ENCODE measurements at regions not wholly inside any gene's neighbourhood (a gene's known extent, or its start where the extent isn't known, plus 50 kb on each side); places are given as distances from the start of the nearest gene placed in this dataset.

- DNase-seq (ENCODE audit: low spot score, unreplicated experiment), result no peak
- no peak for TF ChIP-seq CTCF (IDR thresholded peaks at IDR 0.05; ENCODE audit: unreplicated experiment)
- Mint-ChIP-seq H3K4me3 (ENCODE audit: low read depth) (no peak overlapping the region), H3K36me3 (ENCODE audit: insufficient read depth) (no peaks in the 10 kb centered on the region), H3K9me3 (ENCODE audit: low read depth) (peaks cover 3% of the 10 kb centered on the region), H3K4me1 (ENCODE audit: low read depth) (peaks cover 7% of the 10 kb centered on the region), H3K27ac (no peak overlapping the region), H3K27me3 (peaks cover 13% of the 10 kb centered on the region)
These were observed 1863.1 kb upstream of the WWC1 start for GRCh38 chr5:166428264-166428803.

- H3K36me3 Mint-ChIP-seq (ENCODE audit: insufficient read depth), result no peaks in the 10 kb centered on the region
- H3K27me3 Mint-ChIP-seq, result peaks cover 13% of the 10 kb centered on the region
- peaks cover 7% of the 10 kb centered on the region for H3K4me1 Mint-ChIP-seq (ENCODE audit: low read depth)
- TF ChIP-seq CTCF (IDR thresholded peaks at IDR 0.05; ENCODE audit: unreplicated experiment), result no peak
- DNase-seq (ENCODE audit: low spot score, unreplicated experiment), result no peak
- no peak overlapping the region for H3K4me3 Mint-ChIP-seq (ENCODE audit: low read depth)
- H3K9me3 Mint-ChIP-seq (ENCODE audit: low read depth), result peaks cover 3% of the 10 kb centered on the region
- H3K27ac Mint-ChIP-seq, result no peak overlapping the region
These were observed 1860.7 kb upstream of the WWC1 start for GRCh38 chr5:166430491-166431319.

- H3K36me3 Mint-ChIP-seq (ENCODE audit: insufficient read depth), result no peaks in the 10 kb centered on the region
- no peak for TF ChIP-seq CTCF (IDR thresholded peaks at IDR 0.05; ENCODE audit: unreplicated experiment)
- H3K27me3 Mint-ChIP-seq, result peaks cover 13% of the 10 kb centered on the region
- H3K9me3 Mint-ChIP-seq (ENCODE audit: low read depth), result peaks cover 3% of the 10 kb centered on the region
- no peak for DNase-seq (ENCODE audit: low spot score, unreplicated experiment)
- no peak overlapping the region for H3K27ac Mint-ChIP-seq
- peaks cover 7% of the 10 kb centered on the region for H3K4me1 Mint-ChIP-seq (ENCODE audit: low read depth)
- no peak overlapping the region for H3K4me3 Mint-ChIP-seq (ENCODE audit: low read depth)
These were observed 1860.0 kb upstream of the WWC1 start for GRCh38 chr5:166431456-166431855.

- H3K4me3 Mint-ChIP-seq (ENCODE audit: low read depth), result no peak overlapping the region
- H3K4me1 Mint-ChIP-seq (ENCODE audit: low read depth), result peaks cover 7% of the 10 kb centered on the region
- H3K27ac Mint-ChIP-seq, result no peak overlapping the region
- H3K27me3 Mint-ChIP-seq, result peaks cover 13% of the 10 kb centered on the region
- H3K36me3 Mint-ChIP-seq (ENCODE audit: insufficient read depth), result no peaks in the 10 kb centered on the region
- peak; percentile 19 for TF ChIP-seq CTCF (IDR thresholded peaks at IDR 0.05; ENCODE audit: unreplicated experiment)
- no peaks in the 10 kb centered on the region for H3K9me3 Mint-ChIP-seq (ENCODE audit: low read depth)
- no peak for DNase-seq (ENCODE audit: low spot score, unreplicated experiment)
These were observed 1857.8 kb upstream of the WWC1 start for GRCh38 chr5:166433679-166434078.

GRCh38 chr5:166436872-166437271 lies 1854.6 kb upstream of the WWC1 start:
- Mint-ChIP-seq H3K9me3 (ENCODE audit: low read depth) (no peaks in the 10 kb centered on the region), H3K4me3 (ENCODE audit: low read depth) (no peak overlapping the region), H3K27me3 (peaks cover 3% of the 10 kb centered on the region), H3K27ac (no peak overlapping the region), H3K36me3 (ENCODE audit: insufficient read depth) (no peaks in the 10 kb centered on the region), H3K4me1 (ENCODE audit: low read depth) (no peaks in the 10 kb centered on the region)
- no peak for DNase-seq (ENCODE audit: low spot score, unreplicated experiment)
- no peak for TF ChIP-seq CTCF (IDR thresholded peaks at IDR 0.05; ENCODE audit: unreplicated experiment)
